ENCODE measurements at regions not wholly inside any gene's neighbourhood (a gene's known extent, or its start where the extent isn't known, plus 50 kb on each side); places are given as distances from the start of the nearest gene placed in this dataset.

GRCh38 chr5:174410716-174411478, 313.5 kb upstream of the MSX2 start:
- DNase-seq (ENCODE audit: low read depth), result no peak

DNA sequence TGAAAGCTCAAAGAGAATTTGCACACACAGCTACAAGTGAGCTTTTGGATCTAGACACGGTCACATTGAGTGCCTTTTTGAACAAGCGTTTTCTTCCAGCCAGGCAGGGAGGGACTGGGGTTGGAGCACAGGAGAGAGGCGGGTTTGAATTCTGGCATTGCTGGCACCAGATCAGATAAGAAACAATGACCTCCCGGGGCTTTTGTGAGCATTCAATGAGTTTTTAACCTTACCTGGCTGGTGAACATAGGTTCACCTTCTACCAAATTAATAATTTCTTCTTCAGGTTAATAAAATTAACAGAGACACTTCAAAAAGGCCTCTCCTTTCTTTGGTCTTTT, 312.9 kb upstream of the MSX2 start:
- DNase-seq (ENCODE audit: low read depth), result no peak

DNA sequence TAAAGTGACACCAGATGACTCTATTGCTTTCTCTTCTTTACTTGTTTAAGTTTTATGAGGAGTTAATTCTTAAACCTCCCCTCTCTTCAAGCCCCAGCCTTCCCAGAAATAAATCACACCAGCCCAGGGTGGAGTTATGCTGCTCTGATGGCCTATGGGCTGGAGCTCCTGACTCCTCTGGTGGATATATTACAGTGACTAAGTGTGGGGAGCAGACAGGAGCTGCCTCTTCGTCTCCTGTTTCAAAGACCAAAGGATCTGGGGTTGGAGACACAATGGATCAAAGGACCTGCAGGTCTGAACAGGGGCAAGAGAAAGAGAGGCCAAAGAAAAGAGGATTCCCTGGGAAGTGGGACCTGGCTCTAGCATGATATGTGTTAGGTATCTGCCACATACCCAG, 312.0 kb upstream of the MSX2 start:
- DNase-seq (ENCODE audit: low read depth), result no peak

DNA sequence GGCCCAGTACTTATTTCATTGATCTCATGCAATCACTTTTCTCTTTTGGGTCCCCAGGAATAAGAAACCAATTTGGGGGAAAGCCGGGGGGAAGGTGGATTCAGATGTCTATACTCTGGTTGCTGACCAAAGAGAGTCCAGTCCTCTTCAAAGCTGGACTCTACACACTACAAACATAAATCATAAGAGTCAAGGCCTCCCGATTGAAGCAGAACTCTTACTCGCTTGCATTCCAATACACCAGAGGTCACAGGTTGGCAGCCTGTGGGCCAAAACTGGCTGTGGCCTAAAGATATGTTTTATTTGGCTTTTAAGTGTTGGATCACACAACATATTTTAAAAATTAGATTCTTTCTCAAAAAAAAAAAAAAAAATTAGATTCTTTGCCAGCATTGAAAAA, 311.4 kb upstream of the MSX2 start:
- no peak for DNase-seq (ENCODE audit: low read depth)

DNA sequence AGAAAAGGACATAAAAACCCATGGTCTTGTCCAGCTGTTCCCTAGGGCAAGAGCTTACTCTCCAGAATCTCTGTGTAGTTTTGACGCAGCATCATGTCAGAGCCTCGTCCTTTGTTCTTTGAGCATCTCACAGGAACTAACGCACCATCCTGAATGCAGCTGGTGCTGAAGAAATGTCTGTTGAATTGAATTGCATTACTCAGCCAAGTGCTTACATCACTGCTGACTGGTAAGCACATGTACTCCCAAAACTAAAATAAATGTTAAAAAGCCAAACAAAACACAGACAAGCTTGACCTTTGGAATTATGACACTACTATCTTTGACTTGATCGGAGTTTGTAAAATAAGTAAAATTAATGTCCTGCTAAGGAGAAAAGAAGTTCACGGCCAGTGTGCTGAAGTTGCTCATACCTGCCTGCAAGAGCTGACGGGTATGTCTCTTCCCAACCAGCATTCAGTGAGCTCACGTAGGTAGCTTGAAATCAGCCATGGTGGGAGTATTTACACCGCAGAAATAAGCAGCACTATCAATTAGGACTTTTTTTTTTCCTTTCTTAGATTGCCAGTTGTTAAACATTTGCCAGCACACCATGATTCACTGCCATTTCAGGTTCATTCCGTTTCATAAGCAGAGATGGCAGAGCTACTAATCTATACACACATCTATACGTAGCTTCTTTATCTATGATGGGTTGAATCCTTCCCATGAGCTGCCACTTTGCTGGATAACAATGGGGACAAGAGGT, 310.6 kb upstream of the MSX2 start:
- DNase-seq (ENCODE audit: low read depth), result no peak

GRCh38 chr5:174414315-174414710, 310.1 kb upstream of the MSX2 start:
- DNase-seq (ENCODE audit: low read depth), result no peak

DNA sequence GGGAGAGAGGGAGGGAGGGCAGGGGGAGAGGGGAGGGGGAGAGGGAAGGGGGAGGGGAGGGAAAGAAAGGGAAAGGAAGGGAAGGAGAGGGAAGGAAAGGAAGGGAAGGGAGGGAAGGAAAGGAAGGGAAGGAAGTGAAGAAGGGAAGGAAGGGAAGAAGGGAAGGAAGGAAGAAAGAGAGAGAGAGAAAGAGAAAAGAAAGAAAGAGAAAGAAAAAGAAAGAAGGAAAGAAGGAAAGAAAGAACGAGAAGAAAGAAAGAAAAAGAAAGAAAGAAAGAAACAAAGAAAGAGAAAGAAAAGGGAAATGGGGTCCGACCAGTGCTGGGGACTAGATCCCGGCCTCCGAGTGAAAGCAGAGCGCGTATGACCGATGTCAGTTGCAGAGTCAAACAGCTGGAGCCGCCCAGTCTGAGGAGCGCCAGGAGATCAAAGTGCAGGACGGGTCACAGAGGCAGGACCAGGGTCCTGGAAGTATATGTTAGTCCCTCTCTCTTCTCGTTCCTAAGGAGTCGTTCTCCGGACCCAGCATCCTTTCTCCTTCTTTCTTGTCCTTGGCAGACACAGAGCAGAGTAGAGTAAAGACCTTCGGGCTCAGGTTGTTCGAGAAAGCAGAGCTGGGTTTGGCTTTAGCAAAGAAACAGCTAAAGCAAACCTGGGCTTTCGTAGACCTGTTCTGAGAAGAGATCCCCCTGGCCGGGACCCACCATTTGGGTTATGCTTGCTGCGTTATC, 305.4 kb upstream of the MSX2 start:
- no peak for DNase-seq (ENCODE audit: low read depth)

GRCh38 chr5:174419540-174420132, 304.7 kb upstream of the MSX2 start:
- DNase-seq (ENCODE audit: low read depth), result peak; percentile 75

GRCh38 chr5:174420651-174421407, 303.6 kb upstream of the MSX2 start:
- DNase-seq (ENCODE audit: low read depth), result no peak

DNA sequence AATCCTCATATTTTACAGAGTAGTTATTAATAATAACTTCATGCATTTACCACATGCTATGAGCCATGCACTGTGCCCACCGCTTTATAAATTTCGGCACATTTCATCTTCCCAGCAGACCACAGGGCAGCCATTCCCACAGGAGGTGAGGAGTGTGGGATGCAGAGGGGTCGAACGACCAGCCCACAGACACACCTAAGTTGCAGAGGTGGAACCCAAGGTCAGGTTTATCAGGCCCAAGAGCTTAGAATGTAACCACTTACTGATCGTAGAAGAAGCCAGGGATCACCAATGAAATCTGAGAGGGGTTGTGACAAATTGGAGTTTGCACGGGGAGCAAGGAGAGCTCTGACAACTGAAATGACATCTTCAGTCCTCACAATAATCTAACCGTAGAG, 303.0 kb upstream of the MSX2 start:
- no peak for DNase-seq (ENCODE audit: low read depth)

DNA sequence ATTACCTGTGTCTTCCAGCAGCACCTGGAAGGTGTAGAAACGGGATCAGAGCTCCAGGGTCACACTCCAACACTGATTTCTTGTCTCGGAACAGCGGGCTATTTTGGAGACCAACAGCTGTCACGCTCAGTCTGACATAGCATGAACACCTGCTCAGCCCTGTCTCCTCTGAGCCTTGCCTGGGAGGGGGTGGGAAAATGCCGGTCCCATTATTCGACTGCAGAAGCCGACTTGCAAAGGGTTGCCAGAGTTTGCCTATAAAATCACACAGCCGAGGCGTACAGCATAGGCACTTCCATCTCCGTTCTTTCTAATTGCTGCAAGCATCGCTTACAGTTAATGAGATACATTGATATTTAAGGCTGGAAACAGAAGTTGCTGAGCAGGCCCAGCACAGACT, 300.8 kb upstream of the MSX2 start:
- no peak for DNase-seq (ENCODE audit: low read depth)

DNA sequence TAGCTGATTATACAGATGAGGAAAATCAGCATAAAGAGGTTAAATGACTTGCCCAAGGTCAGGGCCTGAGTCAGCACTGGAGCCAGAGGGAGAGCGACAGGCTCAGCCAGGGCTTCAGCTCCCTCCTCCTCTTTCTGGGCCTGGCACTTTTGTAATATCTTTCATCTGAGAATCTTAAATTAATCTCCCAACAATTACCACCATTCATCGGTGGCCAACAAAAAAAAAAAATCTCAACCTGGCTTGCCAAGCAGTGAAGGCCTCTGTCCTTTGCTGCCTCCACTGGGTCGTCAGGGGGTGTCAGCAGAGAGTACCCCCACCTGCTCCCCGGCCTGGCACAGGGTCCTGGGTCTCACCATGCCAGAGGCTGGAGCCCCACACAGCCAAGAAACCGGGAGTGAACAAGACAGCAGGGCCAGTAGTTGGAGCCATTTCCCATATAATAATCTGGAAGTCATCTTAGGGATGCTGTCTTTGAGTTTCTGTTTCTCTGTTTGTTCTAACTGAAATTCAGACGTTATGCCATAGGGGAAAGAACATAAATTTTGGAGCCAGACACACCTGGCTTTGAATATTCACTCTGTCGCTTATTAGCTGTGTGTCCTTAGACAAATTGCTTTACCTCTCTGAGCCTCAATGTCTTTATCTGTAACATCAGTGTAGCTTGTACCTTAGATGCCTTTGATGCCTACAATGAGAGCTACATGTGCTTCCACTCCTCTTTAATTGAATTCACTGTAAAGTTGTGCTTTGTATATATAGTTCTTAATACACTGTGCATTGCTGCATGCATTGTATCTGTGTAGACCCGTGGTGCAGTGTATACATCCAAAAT, 299.9 kb upstream of the MSX2 start:
- DNase-seq (ENCODE audit: low read depth), result no peak

- DNase-seq (ENCODE audit: low read depth), result no peak
These were observed 299.0 kb upstream of the MSX2 start for GRCh38 chr5:174425271-174425963.

- DNase-seq (ENCODE audit: low read depth), result no peak
These were observed 298.5 kb upstream of the MSX2 start for GRCh38 chr5:174425964-174426290.

DNA sequence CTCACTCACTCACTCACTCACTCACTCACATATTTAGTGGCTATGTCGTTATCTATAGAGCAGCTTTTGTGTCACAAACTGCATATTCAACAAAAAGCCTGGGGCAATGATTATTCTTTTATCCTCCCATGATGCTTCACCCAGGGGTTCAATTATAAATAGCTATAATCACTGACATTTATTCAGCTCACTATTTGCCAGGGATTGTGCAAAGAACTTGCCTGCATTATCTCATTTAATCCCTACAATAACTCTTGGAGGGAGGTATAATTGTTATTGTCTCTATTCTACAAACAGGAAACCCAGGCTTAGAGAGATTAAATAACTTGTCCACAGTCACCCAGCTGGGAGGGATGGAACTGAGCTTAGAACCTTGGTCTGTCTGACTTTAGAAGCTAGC, 298.0 kb upstream of the MSX2 start:
- no peak for DNase-seq (ENCODE audit: low read depth)

GRCh38 chr5:174426851-174427250, 297.5 kb upstream of the MSX2 start:
- no peak for DNase-seq (ENCODE audit: low read depth)

GRCh38 chr5:174427304-174427703, 297.1 kb upstream of the MSX2 start:
- no peak for DNase-seq (ENCODE audit: low read depth)

GRCh38 chr5:174428895-174429294, 295.5 kb upstream of the MSX2 start:
- no peak for DNase-seq (ENCODE audit: low read depth)

- no peak for DNase-seq (ENCODE audit: low read depth)
These were observed 293.4 kb upstream of the MSX2 start for GRCh38 chr5:174430940-174431339.

- DNase-seq (ENCODE audit: low read depth), result no peak
These were observed 292.9 kb upstream of the MSX2 start for GRCh38 chr5:174431504-174431903.

GRCh38 chr5:174433098-174433497, 291.3 kb upstream of the MSX2 start:
- no peak for DNase-seq (ENCODE audit: low read depth)

All from stimulated activated CD8-positive, alpha-beta memory T cell treated with anti-CD3 and anti-CD28 coated beads, Interleukin-15, amount 100 ng/mL, for 24 hours (primary cell).